Stimulated activated CD8-positive, alpha-beta memory T cell treated with anti-CD3 and anti-CD28 coated beads, Interleukin-15, amount 100 ng/mL, for 4 hours (primary cell): ENCODE measurements at regions not wholly inside any gene's neighbourhood (a gene's known extent, or its start where the extent isn't known, plus 50 kb on each side); places are given as distances from the start of the nearest gene placed in this dataset.
A peak's percentile ranks its signal among the peaks of the same experiment; 100 is the strongest.
"Not testable (repeated sequence)": the region's sequence is repeated elsewhere in the genome, so short reads cannot be mapped to it uniquely, and the experiment has no call there.

Source experiments
- DNase-seq, 2 donors: peaks; one replicate each; pipeline ENCODE4 v3.0.0-alpha.2; 2020; ENCODE audit warnings: low read depth in 2 of 2

DNA sequence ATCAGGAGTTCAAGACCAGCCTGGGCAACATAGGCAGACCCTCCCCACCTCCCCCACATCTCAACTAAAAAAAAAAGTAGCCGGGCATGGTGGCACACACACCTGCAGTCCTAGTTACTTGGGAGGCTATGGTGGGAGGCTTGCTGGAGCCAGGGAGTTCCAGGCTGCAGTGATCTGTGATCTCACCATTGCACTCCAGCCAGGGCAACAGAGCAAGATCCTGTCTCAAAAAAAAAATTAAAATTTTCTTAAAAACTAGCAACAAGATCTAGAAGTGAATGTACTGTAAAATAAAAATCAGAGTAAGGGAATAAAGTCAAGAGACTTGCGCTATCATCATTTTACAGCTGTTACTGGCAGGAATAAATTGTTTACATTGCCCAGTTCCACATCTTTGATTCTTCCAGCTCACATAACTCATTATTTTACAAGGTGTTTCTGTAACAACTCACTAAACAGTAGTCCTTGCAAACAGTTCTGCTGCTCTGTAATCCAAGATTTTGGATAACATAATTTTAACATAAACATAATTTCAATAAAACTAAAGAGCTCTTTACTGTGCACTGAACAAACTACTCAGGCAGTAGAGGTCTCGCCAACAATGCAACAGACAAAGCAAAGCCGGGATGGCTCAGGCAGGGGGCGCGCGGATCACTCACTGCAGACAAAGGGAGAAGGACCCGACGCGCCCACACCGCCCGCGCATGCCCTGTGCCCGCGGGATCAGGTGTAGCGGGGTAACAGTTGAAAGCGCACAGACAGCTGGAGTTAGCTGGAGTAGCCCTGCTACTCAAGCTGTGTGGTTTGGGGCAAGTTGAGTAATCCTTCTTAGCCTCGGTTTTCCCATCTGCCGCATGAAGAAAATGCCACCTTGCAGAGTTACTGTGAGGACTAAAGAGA, 73.3 kb upstream of the NFE2L3 start:
- peak; percentile 59 to 65 for DNase-seq

DNA sequence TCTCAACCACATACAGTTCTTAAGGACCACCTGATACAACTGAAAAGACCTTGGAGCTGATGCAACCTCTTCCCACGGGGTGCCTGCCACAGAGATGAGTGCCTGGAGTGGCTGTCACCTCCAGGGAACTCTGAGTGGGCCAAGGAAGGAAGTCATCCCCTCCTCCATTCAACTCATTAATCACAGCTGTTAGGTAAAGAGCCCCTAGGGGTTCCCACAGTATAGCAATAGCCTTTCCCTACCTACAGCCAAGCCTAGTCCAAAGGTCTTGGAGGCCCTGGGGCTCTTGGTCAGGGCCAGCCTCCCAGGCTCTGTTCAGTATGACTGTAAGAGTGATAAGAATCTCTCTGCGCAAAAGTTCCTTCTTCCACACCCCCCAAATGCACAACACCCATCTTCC, 70.4 kb upstream of the NFE2L3 start:
- no peak for DNase-seq

DNA sequence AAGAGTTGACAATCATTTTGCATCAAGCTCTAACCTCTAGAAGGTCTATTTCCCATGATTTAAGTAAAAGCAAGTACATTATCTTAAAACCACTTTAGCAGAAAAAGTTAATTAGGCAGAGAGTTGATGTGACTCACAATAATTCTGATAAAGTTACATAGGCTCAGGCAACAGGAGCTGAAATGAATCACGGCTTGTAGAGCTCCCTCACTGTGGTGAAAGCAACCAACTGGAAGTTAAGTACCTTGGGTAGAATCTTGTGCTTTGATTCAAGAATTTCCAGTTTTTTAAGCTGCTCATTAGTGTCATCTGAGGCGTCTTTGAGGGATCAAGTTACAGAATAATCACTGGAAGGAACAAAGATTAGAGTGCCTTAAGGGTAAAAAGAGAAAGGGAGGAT, 68.9 kb upstream of the NFE2L3 start:
- no peak for DNase-seq

DNA sequence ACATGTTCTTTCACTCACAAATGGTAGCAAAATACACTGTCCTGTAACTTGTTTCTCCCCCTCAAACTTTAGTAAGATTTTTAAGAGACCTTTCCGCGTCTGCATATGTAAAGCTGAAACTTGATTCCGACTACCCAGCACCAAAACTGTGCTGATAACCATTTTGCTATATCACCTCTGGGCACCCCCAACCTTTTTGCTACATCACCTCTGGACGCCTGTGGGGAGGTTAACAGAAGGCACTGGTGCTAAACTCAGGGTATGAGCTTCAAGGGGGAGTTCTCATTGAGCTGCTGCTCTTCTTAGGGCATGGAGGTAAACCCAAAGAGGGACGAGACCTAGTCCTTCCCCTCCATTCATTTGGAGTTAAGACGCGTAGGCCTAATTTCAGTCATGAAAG, 67.6 kb upstream of the NFE2L3 start:
- DNase-seq = no peak

- DNase-seq = no peak
Observed at GRCh38 chr7:26085771-26086170, 66.2 kb upstream of the NFE2L3 start.

- DNase-seq = no peak
Observed at GRCh38 chr7:26087321-26088091, 64.5 kb upstream of the NFE2L3 start.

- DNase-seq = not testable (repeated sequence)
Observed at GRCh38 chr7:26089469-26089868, 62.5 kb upstream of the NFE2L3 start.

DNA sequence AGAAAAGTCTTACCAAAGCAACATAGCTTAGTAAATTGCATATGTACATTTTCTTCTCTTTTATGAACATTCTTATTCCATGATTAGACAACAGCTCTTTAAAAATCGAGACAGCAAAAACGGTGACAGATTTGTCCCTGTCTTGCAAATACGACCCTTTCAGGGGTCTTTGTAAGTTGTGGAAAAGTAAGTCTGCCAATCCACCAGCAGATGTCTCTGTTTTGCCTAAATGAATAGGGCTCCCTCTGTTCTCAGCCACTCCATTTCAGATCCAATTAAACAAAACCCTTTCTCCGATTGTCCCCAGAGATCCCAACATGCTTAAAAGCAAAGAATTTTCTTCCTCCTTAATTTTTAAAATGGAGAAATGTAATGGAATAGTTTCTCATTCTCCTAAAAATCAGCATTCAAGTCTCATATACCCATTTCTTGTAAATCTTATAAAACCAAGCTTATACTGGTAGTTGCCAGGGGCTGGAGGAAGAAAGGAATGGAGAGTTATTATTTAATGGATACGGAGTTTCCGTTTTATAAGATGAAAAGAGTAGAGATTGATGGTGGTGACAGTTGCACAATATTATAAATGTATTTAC, 61.0 kb upstream of the NFE2L3 start:
- DNase-seq = no peak

GRCh38 chr7:26091933-26092332, 60.1 kb upstream of the NFE2L3 start:
- no peak for DNase-seq

DNA sequence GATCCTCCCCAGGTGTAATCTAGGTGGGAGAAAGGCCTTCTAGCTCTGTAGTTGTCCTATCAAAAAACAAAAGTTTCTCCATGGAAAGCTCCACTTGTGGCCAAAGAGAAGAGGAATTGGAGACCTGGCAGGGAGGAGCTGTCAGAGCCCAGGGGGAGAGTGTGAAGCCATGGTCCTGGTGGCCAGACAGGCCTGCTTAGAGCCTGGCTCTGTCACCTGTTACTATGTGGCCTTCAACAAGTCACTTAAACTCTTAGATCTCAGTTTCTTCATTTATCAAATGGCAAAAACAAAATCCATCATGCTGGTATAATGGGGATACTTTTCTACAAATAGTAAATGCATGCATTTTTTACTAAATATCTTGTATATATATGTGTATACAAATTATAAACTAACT, 59.0 kb upstream of the NFE2L3 start:
- no peak for DNase-seq

DNA sequence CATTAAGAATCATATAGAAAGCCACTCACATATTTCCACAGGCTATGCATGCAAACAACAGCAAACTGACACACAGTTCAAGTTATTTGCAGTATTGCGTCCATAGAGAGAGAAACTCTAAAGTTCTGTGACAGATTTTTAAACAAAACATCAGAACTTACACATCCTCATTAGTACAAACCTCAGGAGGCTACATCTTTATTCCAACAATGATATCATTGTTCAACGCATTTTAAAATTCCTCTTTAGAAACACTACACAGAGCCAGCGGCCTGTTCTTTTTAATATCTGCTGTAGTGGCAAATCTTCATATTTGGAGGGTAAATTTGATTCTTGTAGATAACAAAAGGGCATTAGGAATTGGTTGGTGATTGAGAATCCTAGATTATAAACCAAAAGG, 55.9 kb upstream of the NFE2L3 start:
- DNase-seq = no peak

- no peak for DNase-seq
Observed at GRCh38 chr7:26097837-26098668, 53.9 kb upstream of the NFE2L3 start.

GRCh38 chr7:26099236-26099635, 52.8 kb upstream of the NFE2L3 start:
- no peak for DNase-seq

DNA sequence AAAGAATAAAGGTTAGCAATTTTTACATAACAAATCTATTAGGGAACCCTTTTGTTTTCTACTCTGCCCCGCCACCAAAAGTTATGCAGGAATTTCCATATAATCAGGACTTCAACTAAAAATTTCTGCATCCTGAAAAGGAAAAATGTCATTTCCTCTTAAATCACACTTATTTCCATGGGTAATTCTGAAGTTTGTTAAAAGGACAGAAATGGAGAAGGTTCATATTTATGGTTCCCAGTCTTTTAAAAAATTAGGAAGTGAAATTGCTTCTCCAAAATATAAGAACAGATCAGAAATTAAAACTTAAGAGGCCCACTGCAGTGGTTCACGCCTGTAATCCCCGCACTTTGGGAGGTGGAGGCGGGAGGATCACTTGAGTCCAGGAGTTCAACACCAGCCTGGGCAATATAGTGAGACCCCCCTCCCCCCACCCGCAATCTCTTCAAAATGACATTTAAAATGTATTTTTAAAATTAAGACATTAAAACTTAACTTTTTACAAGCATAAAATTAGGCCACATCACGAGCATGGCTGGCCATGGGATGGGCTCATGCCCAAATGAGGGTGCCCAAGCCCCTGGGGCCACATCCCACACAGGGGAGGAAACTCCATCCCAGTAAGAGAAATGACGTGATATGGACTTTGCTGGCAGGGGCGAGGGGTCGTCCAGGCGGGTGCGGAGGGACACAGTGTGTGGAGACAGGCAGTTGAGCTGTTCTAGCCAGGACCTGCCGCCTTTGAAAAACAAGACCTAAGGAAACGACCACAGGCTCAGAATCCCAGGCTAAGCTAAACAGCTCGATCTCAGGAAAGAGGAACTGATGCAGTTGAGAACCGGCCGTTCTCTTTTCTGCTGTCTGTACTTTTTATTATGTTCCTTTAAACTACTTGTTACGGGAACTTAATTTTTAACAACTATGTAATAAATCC, 51.3 kb upstream of the NFE2L3 start:
- no peak for DNase-seq

DNA sequence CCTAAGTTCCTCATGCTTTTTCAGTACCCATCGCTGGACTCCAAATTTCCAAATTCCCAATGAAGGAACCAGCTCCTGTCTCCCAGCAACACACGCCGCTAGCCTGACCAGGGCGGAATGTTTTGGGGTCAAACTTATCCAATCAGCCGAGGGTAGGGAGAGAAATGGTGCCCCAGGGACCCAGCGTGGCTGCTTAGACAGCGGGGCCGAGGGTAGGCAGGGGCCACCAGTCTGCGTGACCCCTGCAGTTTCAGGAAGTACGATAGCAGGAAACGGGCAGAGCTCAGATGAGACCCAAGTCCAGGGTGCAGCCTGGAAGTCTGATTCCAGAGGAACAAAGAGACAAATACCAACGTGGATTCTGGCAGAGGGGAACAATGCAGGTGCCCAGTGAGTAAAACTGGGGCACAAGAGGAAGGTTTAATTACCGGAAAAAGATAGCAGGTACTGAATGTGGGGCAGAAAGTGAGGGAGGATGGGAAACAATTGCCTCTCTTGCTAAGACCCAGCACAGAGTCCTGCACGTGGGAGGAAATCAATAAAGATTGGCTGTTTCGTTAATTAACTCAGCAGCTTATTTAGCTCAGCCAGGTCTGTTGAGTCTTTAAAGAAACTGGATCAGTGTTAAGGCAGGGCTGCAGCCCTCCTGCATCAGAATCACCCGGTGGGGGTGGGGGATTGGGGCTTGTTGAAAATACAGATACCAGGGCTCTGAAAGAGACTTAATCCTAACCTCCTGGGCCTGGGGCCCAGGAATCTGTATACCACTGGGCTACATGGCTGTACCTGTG, 50.4 kb upstream of the NFE2L3 start:
- DNase-seq = no peak

- no peak for DNase-seq
Observed at GRCh38 chr7:26102176-26102575, 49.8 kb upstream of the NFE2L3 start.
